ENCODE measurements at regions not wholly inside any gene's neighbourhood (a gene's known extent, or its start where the extent isn't known, plus 50 kb on each side); places are given as distances from the start of the nearest gene placed in this dataset.

GRCh38 chr13:109384491-109385241 lies 401.7 kb downstream of the IRS2 start:
- no peaks in the 10 kb centered on the region for H3K79me2 ChIP-seq (ENCODE audit: insufficient read depth, low read depth)
- no peak overlapping the region for H3K4me3 ChIP-seq (IDR thresholded peaks at IDR 0.05; ENCODE audit: insufficient read depth, low read depth, low read length)
- H2AFZ ChIP-seq (ENCODE audit: low read depth) = no peak overlapping the region
- H3K4me2 ChIP-seq = no peak overlapping the region
- H3K27me3 ChIP-seq (ENCODE audit: insufficient read depth, low read depth) = no peaks in the 10 kb centered on the region
- no peak overlapping the region for H3K9ac ChIP-seq
- TF ChIP-seq CTCF (conservative IDR thresholded peaks at IDR 0.05; ENCODE audit: low read depth, low read length) = no peak
- no peak overlapping the region for H3K27ac ChIP-seq
- no peaks in the 10 kb centered on the region for H4K20me1 ChIP-seq (ENCODE audit: insufficient read depth)
- H3K4me1 ChIP-seq (ENCODE audit: low read depth, poor library complexity, severe bottlenecking) = no peaks in the 10 kb centered on the region
- H3K36me3 ChIP-seq (ENCODE audit: insufficient read depth) = no peaks in the 10 kb centered on the region

- Histone ChIP-seq H4K20me1 (ENCODE audit: insufficient read depth) (no peaks in the 10 kb centered on the region), H3K4me1 (ENCODE audit: low read depth, poor library complexity, severe bottlenecking) (no peaks in the 10 kb centered on the region), H3K9ac (no peak overlapping the region), H2AFZ (ENCODE audit: low read depth) (no peak overlapping the region), H3K4me3 (IDR thresholded peaks at IDR 0.05; ENCODE audit: insufficient read depth, low read depth, low read length) (no peak overlapping the region), H3K36me3 (ENCODE audit: insufficient read depth) (no peaks in the 10 kb centered on the region), H3K27me3 (ENCODE audit: insufficient read depth, low read depth) (no peaks in the 10 kb centered on the region), H3K27ac (no peak overlapping the region), H3K4me2 (no peak overlapping the region), H3K79me2 (ENCODE audit: insufficient read depth, low read depth) (no peaks in the 10 kb centered on the region)
- TF ChIP-seq CTCF (conservative IDR thresholded peaks at IDR 0.05; ENCODE audit: low read depth, low read length) = no peak
Observed at GRCh38 chr13:109383683-109384082, 402.7 kb downstream of the IRS2 start.

- Histone ChIP-seq H3K27me3 (ENCODE audit: insufficient read depth, low read depth) (no peaks in the 10 kb centered on the region), H4K20me1 (ENCODE audit: insufficient read depth) (no peaks in the 10 kb centered on the region), H3K27ac (no peak overlapping the region), H3K4me1 (ENCODE audit: low read depth, poor library complexity, severe bottlenecking) (no peaks in the 10 kb centered on the region), H2AFZ (ENCODE audit: low read depth) (no peak overlapping the region), H3K36me3 (ENCODE audit: insufficient read depth) (no peaks in the 10 kb centered on the region), H3K4me2 (no peak overlapping the region), H3K79me2 (ENCODE audit: insufficient read depth, low read depth) (no peaks in the 10 kb centered on the region), H3K4me3 (IDR thresholded peaks at IDR 0.05; ENCODE audit: insufficient read depth, low read depth, low read length) (no peak overlapping the region), H3K9ac (no peak overlapping the region)
- no peak for TF ChIP-seq CTCF (conservative IDR thresholded peaks at IDR 0.05; ENCODE audit: low read depth, low read length)
Observed at GRCh38 chr13:109381546-109382180, 404.7 kb downstream of the IRS2 start.

GRCh38 chr13:109380457-109380856 lies 405.9 kb downstream of the IRS2 start:
- no peaks in the 10 kb centered on the region for H4K20me1 ChIP-seq (ENCODE audit: insufficient read depth)
- TF ChIP-seq CTCF (conservative IDR thresholded peaks at IDR 0.05; ENCODE audit: low read depth, low read length) = no peak
- no peak overlapping the region for H3K27ac ChIP-seq
- no peak overlapping the region for H2AFZ ChIP-seq (ENCODE audit: low read depth)
- no peak overlapping the region for H3K9ac ChIP-seq
- H3K4me2 ChIP-seq = no peak overlapping the region
- no peaks in the 10 kb centered on the region for H3K79me2 ChIP-seq (ENCODE audit: insufficient read depth, low read depth)
- no peaks in the 10 kb centered on the region for H3K27me3 ChIP-seq (ENCODE audit: insufficient read depth, low read depth)
- H3K4me1 ChIP-seq (ENCODE audit: low read depth, poor library complexity, severe bottlenecking) = no peaks in the 10 kb centered on the region
- no peaks in the 10 kb centered on the region for H3K36me3 ChIP-seq (ENCODE audit: insufficient read depth)
- H3K4me3 ChIP-seq (IDR thresholded peaks at IDR 0.05; ENCODE audit: insufficient read depth, low read depth, low read length) = no peak overlapping the region
